Mammary epithelial cell (primary cell): ENCODE measurements at regions not wholly inside any gene's neighbourhood (a gene's known extent, or its start where the extent isn't known, plus 50 kb on each side); places are given as distances from the start of the nearest gene placed in this dataset.

ENCODE experiments used
- EZH2 ChIP-seq: IDR thresholded peaks from 2 replicates; pipeline ENCODE4 v1.6.1; 2012; ENCODE audit warnings: low read length, inconsistent platforms, borderline replicate concordance
- TF ChIP-seq, protein P1 (sequence below), 2 donors: IDR thresholded peaks in 1 of 2; conservative IDR thresholded peaks in 1 of 2; 2 replicates each; pipeline ENCODE4 v1.5.1; 2011 to 2012; ENCODE audit warnings: inconsistent platforms in 2 of 2, low read length in 2 of 2, mild to moderate bottlenecking in 2 of 2, control low read depth in 1 of 2, low read depth in 1 of 2; ENCODE audit not compliant: insufficient read depth in 1 of 2; ENCODE audit errors: extremely low read depth in 1 of 2

- TF ChIP-seq, protein P1, sequence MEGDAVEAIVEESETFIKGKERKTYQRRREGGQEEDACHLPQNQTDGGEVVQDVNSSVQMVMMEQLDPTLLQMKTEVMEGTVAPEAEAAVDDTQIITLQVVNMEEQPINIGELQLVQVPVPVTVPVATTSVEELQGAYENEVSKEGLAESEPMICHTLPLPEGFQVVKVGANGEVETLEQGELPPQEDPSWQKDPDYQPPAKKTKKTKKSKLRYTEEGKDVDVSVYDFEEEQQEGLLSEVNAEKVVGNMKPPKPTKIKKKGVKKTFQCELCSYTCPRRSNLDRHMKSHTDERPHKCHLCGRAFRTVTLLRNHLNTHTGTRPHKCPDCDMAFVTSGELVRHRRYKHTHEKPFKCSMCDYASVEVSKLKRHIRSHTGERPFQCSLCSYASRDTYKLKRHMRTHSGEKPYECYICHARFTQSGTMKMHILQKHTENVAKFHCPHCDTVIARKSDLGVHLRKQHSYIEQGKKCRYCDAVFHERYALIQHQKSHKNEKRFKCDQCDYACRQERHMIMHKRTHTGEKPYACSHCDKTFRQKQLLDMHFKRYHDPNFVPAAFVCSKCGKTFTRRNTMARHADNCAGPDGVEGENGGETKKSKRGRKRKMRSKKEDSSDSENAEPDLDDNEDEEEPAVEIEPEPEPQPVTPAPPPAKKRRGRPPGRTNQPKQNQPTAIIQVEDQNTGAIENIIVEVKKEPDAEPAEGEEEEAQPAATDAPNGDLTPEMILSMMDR (conservative IDR thresholded peaks at IDR 0.05 in 1 of 2, IDR thresholded peaks at IDR 0.05 in 1 of 2; ENCODE audit: extremely low read depth in 1 of 2, insufficient read depth in 1 of 2, low read depth in 1 of 2, low read length in 2 of 2), result no peak
- no peak for TF ChIP-seq EZH2
These were observed 60.9 kb upstream of the DCBLD2 start for GRCh38 chr3:98962189-98962930.
